ENCODE measurements at regions not wholly inside any gene's neighbourhood (a gene's known extent, or its start where the extent isn't known, plus 50 kb on each side); places are given as distances from the start of the nearest gene placed in this dataset.
"Not testable (repeated sequence)": the region's sequence is repeated elsewhere in the genome, so short reads cannot be mapped to it uniquely, and the experiment has no call there.

DNA sequence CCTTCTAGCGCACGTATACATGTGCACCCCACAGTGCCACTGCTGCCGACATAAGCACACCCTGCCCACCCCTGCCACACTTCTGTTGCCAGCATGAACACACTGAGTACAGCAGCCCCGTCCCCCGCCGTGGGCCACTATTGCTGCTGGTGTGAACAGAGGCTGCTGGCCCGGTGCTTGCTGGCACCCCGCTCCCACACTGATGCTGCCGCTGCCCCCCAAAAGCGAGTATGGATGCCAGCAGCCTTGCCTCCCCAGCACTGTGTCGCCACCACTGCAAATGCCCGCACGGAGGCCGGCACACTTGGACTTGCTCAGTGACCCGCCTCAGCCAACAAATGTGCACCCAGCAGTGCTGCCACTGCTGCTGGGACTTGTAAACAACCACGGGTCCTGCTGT is 872.4 kb upstream of the ATXN7L3B start:
- no CpG with 5 or more reads among the region's 16 CpGs for WGBS (ENCODE audit: extremely low coverage, insufficient read length, low lambda C conversion rate)
- Histone ChIP-seq H3K79me2 (ENCODE audit: insufficient read depth, low read length) (no peaks in the 10 kb centered on the region), H2AFZ (ENCODE audit: low read length) (no peak overlapping the region), H3K23ac (ENCODE audit: insufficient read length, low read depth, low read length) (no peak overlapping the region), H2BK15ac (ENCODE audit: low read depth, low read length) (no peak overlapping the region), H4K20me1 (ENCODE audit: control insufficient read depth, insufficient read depth, insufficient read length) (no peaks in the 10 kb centered on the region), H4K91ac (ENCODE audit: insufficient read length, low read depth, low read length) (no peak overlapping the region), H3K4me1 (ENCODE audit: insufficient read depth, low read length) (no peaks in the 10 kb centered on the region), H3K27ac (ENCODE audit: insufficient read length, low read depth, low read length) (no peak overlapping the region), H3K9ac (ENCODE audit: extremely low read depth, insufficient read length, low read length) (no peak overlapping the region), H3K18ac (ENCODE audit: insufficient read length, low read depth, low read length) (no peak overlapping the region), H3K79me1 (ENCODE audit: insufficient read depth, low read depth, low read length, poor library complexity, severe bottlenecking) (no peaks in the 10 kb centered on the region), H2BK20ac (ENCODE audit: low read depth, low read length, poor library complexity, severe bottlenecking) (no peak overlapping the region), H3K56ac (ENCODE audit: insufficient read length, low read depth, low read length) (no peak overlapping the region), H3K4ac (ENCODE audit: low read depth, low read length) (no peak overlapping the region), H4K8ac (replicated peaks; ENCODE audit: insufficient read length, low read depth, low read length) (no peak overlapping the region), H3K14ac (ENCODE audit: insufficient read depth, low read length) (no peak overlapping the region; the same call in 1 of the 2 replicates), H3T11ph (ENCODE audit: low read length) (no peak overlapping the region), H3K9me3 (ENCODE audit: control insufficient read depth, low read depth, low read length) (no peaks in the 10 kb centered on the region), H2BK5ac (ENCODE audit: insufficient read length, low read length) (no peak overlapping the region), H3K23me2 (ENCODE audit: insufficient read length, low read depth, low read length, poor library complexity, severe bottlenecking) (no peaks in the 10 kb centered on the region), H3K4me2 (ENCODE audit: insufficient read depth, insufficient read length, low read length) (no peak overlapping the region), H4K5ac (ENCODE audit: insufficient read length, low read depth, low read length) (no peak overlapping the region), H3K27me3 (ENCODE audit: insufficient read depth, low read length) (no peaks in the 10 kb centered on the region), H2BK120ac (ENCODE audit: low read depth, low read length, poor library complexity, severe bottlenecking) (no peak overlapping the region), H2AK5ac (ENCODE audit: insufficient read length, low read length) (no peak overlapping the region), H2BK12ac (ENCODE audit: insufficient read length, low read depth, low read length) (no peak overlapping the region)
- H3K27me3 Mint-ChIP-seq (ENCODE audit: low read depth) = no peaks in the 10 kb centered on the region
- no peaks in the 10 kb centered on the region for H3K4me1 Mint-ChIP-seq
- H3K4me3 Mint-ChIP-seq = no peak overlapping the region
- no peaks in the 10 kb centered on the region for H3K36me3 Mint-ChIP-seq (ENCODE audit: insufficient read depth in 1 of 3, low read depth in 3 of 3)
- no peaks in the 10 kb centered on the region; a peak in 1 of 5 replicates for H3K9me3 Mint-ChIP-seq
- TF ChIP-seq, protein P1, sequence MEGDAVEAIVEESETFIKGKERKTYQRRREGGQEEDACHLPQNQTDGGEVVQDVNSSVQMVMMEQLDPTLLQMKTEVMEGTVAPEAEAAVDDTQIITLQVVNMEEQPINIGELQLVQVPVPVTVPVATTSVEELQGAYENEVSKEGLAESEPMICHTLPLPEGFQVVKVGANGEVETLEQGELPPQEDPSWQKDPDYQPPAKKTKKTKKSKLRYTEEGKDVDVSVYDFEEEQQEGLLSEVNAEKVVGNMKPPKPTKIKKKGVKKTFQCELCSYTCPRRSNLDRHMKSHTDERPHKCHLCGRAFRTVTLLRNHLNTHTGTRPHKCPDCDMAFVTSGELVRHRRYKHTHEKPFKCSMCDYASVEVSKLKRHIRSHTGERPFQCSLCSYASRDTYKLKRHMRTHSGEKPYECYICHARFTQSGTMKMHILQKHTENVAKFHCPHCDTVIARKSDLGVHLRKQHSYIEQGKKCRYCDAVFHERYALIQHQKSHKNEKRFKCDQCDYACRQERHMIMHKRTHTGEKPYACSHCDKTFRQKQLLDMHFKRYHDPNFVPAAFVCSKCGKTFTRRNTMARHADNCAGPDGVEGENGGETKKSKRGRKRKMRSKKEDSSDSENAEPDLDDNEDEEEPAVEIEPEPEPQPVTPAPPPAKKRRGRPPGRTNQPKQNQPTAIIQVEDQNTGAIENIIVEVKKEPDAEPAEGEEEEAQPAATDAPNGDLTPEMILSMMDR (conservative IDR thresholded peaks at IDR 0.05) = no peak
- no peak for DNase-seq
- H3K27ac Mint-ChIP-seq = 0 out of 7 replicates have a peak overlapping the region, but pooled peaks of 1 of the 3 experiments have one; percentile 19

DNA sequence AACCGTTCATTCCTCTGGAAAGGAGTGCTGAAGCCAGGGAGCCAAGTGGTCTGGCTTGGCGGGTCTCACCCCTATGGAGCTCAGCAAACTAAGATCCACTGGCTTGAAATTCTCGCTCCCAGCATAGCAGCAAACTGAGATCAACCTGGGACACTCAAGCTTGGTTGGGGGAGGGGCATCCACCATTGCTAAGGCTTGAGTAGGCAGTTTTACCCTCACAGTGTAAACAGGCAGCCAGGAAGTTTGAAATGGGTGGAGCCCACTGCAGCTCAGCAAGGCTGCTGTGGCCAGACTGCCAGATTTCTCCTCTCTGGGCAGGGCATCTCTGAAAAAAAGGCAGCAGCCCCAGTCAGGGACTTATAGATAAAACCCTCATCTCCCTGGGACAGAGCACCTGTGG is 866.1 kb upstream of the ATXN7L3B start:
- H3K9me3 ChIP-seq (ENCODE audit: control insufficient read depth, low read depth, low read length); H4K91ac ChIP-seq (ENCODE audit: insufficient read length, low read depth, low read length): not testable (repeated sequence)
- peak; percentile 57 for DNase-seq

More for the DNA sequence above, 866.1 kb upstream of the ATXN7L3B start:
- not testable (repeated sequence) for H3K23ac ChIP-seq (ENCODE audit: insufficient read length, low read depth, low read length); H3K4me2 ChIP-seq (ENCODE audit: insufficient read depth, insufficient read length, low read length); H2AFZ ChIP-seq (ENCODE audit: low read length); H3K4me1 ChIP-seq (ENCODE audit: insufficient read depth, low read length); H3K79me1 ChIP-seq (ENCODE audit: insufficient read depth, low read depth, low read length, poor library complexity, severe bottlenecking); H4K5ac ChIP-seq (ENCODE audit: insufficient read length, low read depth, low read length); H4K20me1 ChIP-seq (ENCODE audit: control insufficient read depth, insufficient read depth, insufficient read length); H3K27me3 Mint-ChIP-seq (ENCODE audit: low read depth); H3K79me2 ChIP-seq (ENCODE audit: insufficient read depth, low read length); H2BK20ac ChIP-seq (ENCODE audit: low read depth, low read length, poor library complexity, severe bottlenecking); H3K4ac ChIP-seq (ENCODE audit: low read depth, low read length); H3K36me3 Mint-ChIP-seq (ENCODE audit: insufficient read depth in 1 of 3, low read depth in 3 of 3); H3K23me2 ChIP-seq (ENCODE audit: insufficient read length, low read depth, low read length, poor library complexity, severe bottlenecking); H3K9me3 Mint-ChIP-seq; H2BK12ac ChIP-seq (ENCODE audit: insufficient read length, low read depth, low read length); H3K9ac ChIP-seq (ENCODE audit: extremely low read depth, insufficient read length, low read length); H3K56ac ChIP-seq (ENCODE audit: insufficient read length, low read depth, low read length); H3T11ph ChIP-seq (ENCODE audit: low read length); H3K18ac ChIP-seq (ENCODE audit: insufficient read length, low read depth, low read length); H2BK120ac ChIP-seq (ENCODE audit: low read depth, low read length, poor library complexity, severe bottlenecking); H3K27ac ChIP-seq (ENCODE audit: insufficient read length, low read depth, low read length); H2BK5ac ChIP-seq (ENCODE audit: insufficient read length, low read length); H2AK5ac ChIP-seq (ENCODE audit: insufficient read length, low read length); H2BK15ac ChIP-seq (ENCODE audit: low read depth, low read length); H3K4me3 Mint-ChIP-seq; H4K8ac ChIP-seq (replicated peaks; ENCODE audit: insufficient read length, low read depth, low read length); H3K27me3 ChIP-seq (ENCODE audit: insufficient read depth, low read length); H3K14ac ChIP-seq (ENCODE audit: insufficient read depth, low read length); H3K27ac Mint-ChIP-seq
- no CpG with 5 or more reads among the region's 3 CpGs for WGBS (ENCODE audit: extremely low coverage, insufficient read length, low lambda C conversion rate)
- H3K4me1 Mint-ChIP-seq = peaks cover 14 to 18% of the 10 kb centered on the region in 2 experiments

Data from H9 (cell line).